T-helper 2 cell treated with Interferon-gamma antibody and Interleukin-4, amounts not matched to agents 100 ng/mL and 5 ng/mL, for 36 hours (primary cell): ENCODE measurements at regions not wholly inside any gene's neighbourhood (a gene's known extent, or its start where the extent isn't known, plus 50 kb on each side); places are given as distances from the start of the nearest gene placed in this dataset.
"Not testable (repeated sequence)": the region's sequence is repeated elsewhere in the genome, so short reads cannot be mapped to it uniquely, and the experiment has no call there.

ENCODE experiments used
- intact Hi-C: fragments of 100-400 bp; cut with micrococcal nuclease; formaldehyde crosslinking; loops from one replicate; pipeline ENCODE4 v1.15.1; 2023

GRCh38 chr16:52309446-52310416, 237.2 kb downstream of the TOX3 start:
- intact Hi-C loops: no loop called here

- intact Hi-C loops: no loop called here
These were observed 238.9 kb downstream of the TOX3 start for GRCh38 chr16:52308051-52308450.

GRCh38 chr16:52301026-52301425, 245.9 kb downstream of the TOX3 start:
- intact Hi-C loops: no loop called here

- intact Hi-C loops: no loop called here
These were observed 248.2 kb downstream of the TOX3 start for GRCh38 chr16:52298769-52299168.

- intact Hi-C loops: not testable (repeated sequence)
These were observed 250.1 kb downstream of the TOX3 start for GRCh38 chr16:52296706-52297315.

GRCh38 chr16:52296076-52296475, 250.9 kb downstream of the TOX3 start:
- intact Hi-C loops: no loop called here

- intact Hi-C loops: no loop called here
These were observed 252.3 kb downstream of the TOX3 start for GRCh38 chr16:52294660-52295059.

GRCh38 chr16:52293204-52293603, 253.7 kb downstream of the TOX3 start:
- intact Hi-C loops: no loop called here

GRCh38 chr16:52283584-52284375, 263.2 kb downstream of the TOX3 start:
- intact Hi-C loops: no loop called here

- intact Hi-C loops: no loop called here
These were observed 263.9 kb downstream of the TOX3 start for GRCh38 chr16:52283018-52283417.

- intact Hi-C loops: no loop called here
These were observed 266.9 kb downstream of the TOX3 start for GRCh38 chr16:52280086-52280485.

- intact Hi-C loops: no loop called here
These were observed 275.7 kb downstream of the TOX3 start for GRCh38 chr16:52271088-52271750.

- intact Hi-C loops: no loop called here
These were observed 281.5 kb downstream of the TOX3 start for GRCh38 chr16:52265446-52265861.

GRCh38 chr16:52257534-52257933, 289.4 kb downstream of the TOX3 start:
- intact Hi-C loops: no loop called here

GRCh38 chr16:52256310-52257078, 290.4 kb downstream of the TOX3 start:
- intact Hi-C loops: no loop called here

- intact Hi-C loops: no loop called here
These were observed 292.2 kb downstream of the TOX3 start for GRCh38 chr16:52254746-52255145.

GRCh38 chr16:52252680-52253079, 294.3 kb downstream of the TOX3 start:
- intact Hi-C loops: no loop called here

GRCh38 chr16:52251495-52251894, 295.4 kb downstream of the TOX3 start:
- intact Hi-C loops: no loop called here

GRCh38 chr16:52247737-52248136, 299.2 kb downstream of the TOX3 start:
- intact Hi-C loops: no loop called here

GRCh38 chr16:52238710-52239109, 308.2 kb downstream of the TOX3 start:
- intact Hi-C loops: no loop called here

- intact Hi-C loops: no loop called here
These were observed 309.1 kb downstream of the TOX3 start for GRCh38 chr16:52237823-52238222.
